ENCODE measurements at regions not wholly inside any gene's neighbourhood (a gene's known extent, or its start where the extent isn't known, plus 50 kb on each side); places are given as distances from the start of the nearest gene placed in this dataset.
"Not testable (repeated sequence)": the region's sequence is repeated elsewhere in the genome, so short reads cannot be mapped to it uniquely, and the experiment has no call there.

DNA sequence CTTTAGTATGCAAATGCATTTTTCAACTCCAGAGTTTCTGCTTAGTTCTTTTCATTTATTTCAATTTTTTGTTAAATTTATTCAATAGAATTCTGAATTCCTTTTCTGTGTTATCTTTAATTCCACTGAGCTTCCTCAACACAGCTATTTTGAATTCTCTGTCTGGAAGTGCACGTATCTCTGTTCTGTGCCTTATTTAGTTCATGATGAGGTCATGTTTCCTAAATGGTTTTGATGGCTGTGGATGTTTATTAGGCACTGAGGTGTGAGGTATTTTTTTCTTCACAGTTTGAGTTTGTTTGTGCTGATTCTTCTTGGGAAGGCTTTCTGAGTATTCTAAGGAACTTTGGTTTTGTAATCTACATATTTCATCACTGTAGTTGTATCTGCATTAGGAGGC, 2042.8 kb upstream of the RAG2 start:
- Mint-ChIP-seq H3K9me3 (peaks cover 14% of the 10 kb centered on the region), H3K4me3 (no peak overlapping the region), H3K27ac (no peak overlapping the region), H3K36me3 (ENCODE audit: low read depth) (no peaks in the 10 kb centered on the region), H3K27me3 (no peaks in the 10 kb centered on the region), H3K4me1 (no peaks in the 10 kb centered on the region)
- DNase-seq (no peak), ATAC-seq (no peak)

DNA sequence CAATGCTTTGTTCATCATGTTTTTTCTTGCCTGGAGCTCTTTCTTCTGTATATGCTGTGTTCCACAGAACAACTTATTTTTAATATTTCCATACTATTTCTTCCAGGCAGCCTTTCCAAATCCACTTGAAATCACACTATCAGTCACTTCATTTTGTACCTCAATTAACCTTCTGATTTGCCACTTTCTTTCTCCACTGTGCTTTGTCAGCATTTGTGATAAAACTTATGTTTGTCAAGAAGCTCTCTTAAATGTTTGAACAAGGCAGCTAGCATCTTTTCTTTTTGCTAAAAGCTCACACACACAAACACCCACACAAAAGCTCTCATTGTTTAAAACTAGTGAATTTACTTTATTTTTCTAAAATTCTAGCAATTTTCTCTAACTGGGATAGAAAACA, 2014.7 kb upstream of the RAG2 start:
- no peak overlapping the region for H3K27ac Mint-ChIP-seq
- DNase-seq: no peak
- no peaks in the 10 kb centered on the region for H3K36me3 Mint-ChIP-seq (ENCODE audit: low read depth)
- ATAC-seq: no peak
- no peaks in the 10 kb centered on the region for H3K27me3 Mint-ChIP-seq
- no peak overlapping the region for H3K4me3 Mint-ChIP-seq
- no peaks in the 10 kb centered on the region for H3K4me1 Mint-ChIP-seq
- peaks cover 14% of the 10 kb centered on the region for H3K9me3 Mint-ChIP-seq

DNA sequence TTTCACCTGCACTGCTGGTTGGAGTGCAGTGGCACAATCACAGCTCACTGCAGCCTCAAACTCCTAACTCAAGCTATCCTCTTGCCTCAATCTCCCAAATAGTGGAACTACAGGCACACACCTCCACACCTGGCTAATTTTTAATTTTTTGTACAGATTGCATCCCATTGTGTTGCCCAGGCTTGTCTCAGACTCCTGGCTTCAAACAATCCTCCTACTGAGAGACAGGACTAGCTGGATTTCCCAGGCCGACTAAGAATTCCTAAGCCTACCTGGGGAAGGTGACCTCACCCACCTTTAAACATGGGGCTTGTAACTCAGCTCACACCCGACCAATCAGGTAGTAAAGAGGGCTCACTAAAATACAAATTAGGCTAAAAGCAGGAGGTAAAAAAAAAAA, 2003.3 kb upstream of the RAG2 start:
- not testable (repeated sequence) for ATAC-seq; H3K9me3 Mint-ChIP-seq; H3K27me3 Mint-ChIP-seq; H3K4me1 Mint-ChIP-seq; H3K4me3 Mint-ChIP-seq; H3K27ac Mint-ChIP-seq; DNase-seq; H3K36me3 Mint-ChIP-seq (ENCODE audit: low read depth)

DNA sequence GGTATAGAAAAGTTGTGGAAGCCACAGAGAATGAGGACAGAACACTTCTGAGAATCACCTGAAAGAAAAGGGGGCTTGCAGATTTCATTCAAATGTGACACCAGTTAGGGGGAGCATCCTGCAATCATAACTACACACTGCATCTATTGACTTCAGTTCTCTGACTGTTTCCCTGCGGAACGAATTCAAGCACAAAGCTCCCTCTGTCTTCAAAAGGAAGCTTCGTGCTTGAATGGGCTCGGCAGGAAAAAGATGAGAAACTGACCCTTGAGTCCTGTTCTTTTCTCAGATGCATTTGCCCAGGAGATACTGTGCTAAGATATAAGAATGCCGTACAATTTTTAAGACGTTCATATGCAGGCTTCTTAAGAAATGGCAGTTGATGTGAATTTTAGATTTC, 2000.4 kb upstream of the RAG2 start:
- ATAC-seq (no peak), DNase-seq (no peak)
- peaks cover 5% of the 10 kb centered on the region for H3K9me3 Mint-ChIP-seq
- no peaks in the 10 kb centered on the region for H3K27me3 Mint-ChIP-seq
- no peak overlapping the region for H3K27ac Mint-ChIP-seq
- H3K4me1 Mint-ChIP-seq: no peaks in the 10 kb centered on the region
- H3K4me3 Mint-ChIP-seq: no peak overlapping the region
- no peaks in the 10 kb centered on the region for H3K36me3 Mint-ChIP-seq (ENCODE audit: low read depth)

DNA sequence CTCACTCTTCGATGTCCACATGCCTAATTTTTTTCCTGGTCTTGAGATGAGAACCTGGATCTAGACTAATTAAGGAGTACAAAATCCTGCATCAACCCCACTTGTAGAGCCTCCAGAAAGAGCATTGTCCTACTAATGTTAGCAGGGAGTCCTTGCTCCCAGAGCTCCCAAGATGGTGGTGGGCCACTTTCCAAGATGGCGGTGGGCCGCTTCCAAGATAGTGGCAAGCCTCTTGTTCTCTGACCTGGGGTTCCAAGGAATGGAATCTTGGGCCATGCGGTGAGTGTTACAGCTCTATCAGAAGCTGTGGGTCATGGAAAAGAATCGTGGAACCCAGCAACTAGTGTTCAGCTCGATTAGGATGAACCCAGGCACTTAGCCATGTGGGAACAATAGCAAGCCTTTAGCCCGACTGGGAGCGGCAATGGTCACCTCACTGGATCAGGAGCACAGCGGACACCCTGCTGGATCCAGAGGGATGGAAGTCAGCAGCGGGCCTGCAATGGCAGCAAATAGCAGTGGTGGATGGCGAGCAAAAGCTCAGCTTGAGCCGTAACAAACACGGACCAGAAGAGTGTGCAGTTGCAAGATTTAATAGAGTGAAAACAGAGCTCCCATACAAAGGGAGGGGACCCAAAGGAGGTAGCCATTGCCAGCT, 1997.5 kb upstream of the RAG2 start:
- ATAC-seq; H3K36me3 Mint-ChIP-seq (ENCODE audit: low read depth); H3K4me3 Mint-ChIP-seq; H3K4me1 Mint-ChIP-seq; H3K27ac Mint-ChIP-seq; DNase-seq; H3K9me3 Mint-ChIP-seq; H3K27me3 Mint-ChIP-seq: not testable (repeated sequence)

DNA sequence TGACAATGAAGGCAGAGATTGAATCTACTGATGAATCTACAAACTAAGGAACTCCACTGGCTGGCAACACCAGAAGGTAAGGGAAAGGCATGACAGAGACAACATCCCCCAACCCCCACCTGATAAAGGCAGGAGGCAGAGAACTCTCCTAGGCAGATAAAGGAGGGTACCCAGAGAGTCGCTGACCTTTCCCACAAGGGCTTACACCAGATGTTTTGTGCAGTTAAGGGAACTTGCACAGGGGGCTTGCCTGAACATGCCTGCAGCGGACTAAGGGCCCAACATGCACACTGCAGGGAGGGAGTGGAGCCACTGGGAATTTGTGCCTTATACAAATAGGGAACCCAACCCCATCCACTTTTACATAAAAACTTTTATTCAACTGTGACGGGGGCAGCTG, 1996.9 kb upstream of the RAG2 start:
- Mint-ChIP-seq H3K27ac (no peak overlapping the region), H3K4me1 (no peaks in the 10 kb centered on the region), H3K9me3 (no peaks in the 10 kb centered on the region), H3K27me3 (no peaks in the 10 kb centered on the region), H3K4me3 (no peak overlapping the region), H3K36me3 (ENCODE audit: low read depth) (no peaks in the 10 kb centered on the region)
- no peak for DNase-seq
- no peak for ATAC-seq

DNA sequence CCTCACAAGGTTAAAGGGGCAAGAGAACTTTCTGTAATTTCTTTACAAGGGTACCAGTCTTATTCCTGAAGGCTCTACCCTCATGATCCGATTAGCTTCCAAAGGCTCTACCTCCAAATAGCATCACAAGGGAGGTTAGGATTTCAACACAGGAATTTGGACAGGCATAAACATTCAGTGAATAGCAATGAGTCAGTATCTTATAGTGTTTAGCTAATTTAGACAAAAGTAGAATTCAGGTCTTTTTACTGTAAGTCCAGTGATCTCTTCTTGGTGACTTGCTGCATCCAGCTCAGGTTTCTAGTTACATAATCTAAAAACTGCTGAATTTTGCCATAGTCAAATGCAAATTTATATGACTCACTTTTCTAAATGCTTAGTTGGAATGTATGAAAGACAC, 1995.6 kb upstream of the RAG2 start:
- Mint-ChIP-seq H3K4me3 (no peak overlapping the region), H3K27ac (no peak overlapping the region), H3K9me3 (no peaks in the 10 kb centered on the region), H3K4me1 (no peaks in the 10 kb centered on the region), H3K27me3 (no peaks in the 10 kb centered on the region), H3K36me3 (ENCODE audit: low read depth) (no peaks in the 10 kb centered on the region)
- ATAC-seq (no peak), DNase-seq (no peak)

DNA sequence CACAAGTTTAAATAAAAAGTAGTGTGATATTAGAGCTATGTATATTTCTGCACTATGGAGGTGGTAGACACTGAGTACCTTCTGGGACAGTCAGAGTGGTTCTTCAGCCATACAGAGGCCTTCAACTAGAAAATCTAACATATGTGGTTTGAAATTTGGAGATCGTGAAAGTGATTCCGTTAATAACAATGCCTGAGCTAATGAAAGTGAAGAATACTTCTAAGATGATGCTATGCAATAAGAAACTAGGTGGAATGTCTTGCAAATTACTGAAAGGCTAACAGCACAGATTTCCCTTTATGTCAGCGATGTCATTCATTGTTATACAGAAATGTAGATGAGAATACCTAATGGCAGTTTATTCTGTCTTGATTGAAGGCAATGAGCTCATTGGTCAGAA, 1984.7 kb upstream of the RAG2 start:
- Mint-ChIP-seq H3K4me1 (no peaks in the 10 kb centered on the region), H3K27ac (no peak overlapping the region), H3K36me3 (ENCODE audit: low read depth) (no peaks in the 10 kb centered on the region), H3K27me3 (no peaks in the 10 kb centered on the region), H3K4me3 (no peak overlapping the region), H3K9me3 (peaks cover 17% of the 10 kb centered on the region)
- ATAC-seq (no peak), DNase-seq (no peak)

DNA sequence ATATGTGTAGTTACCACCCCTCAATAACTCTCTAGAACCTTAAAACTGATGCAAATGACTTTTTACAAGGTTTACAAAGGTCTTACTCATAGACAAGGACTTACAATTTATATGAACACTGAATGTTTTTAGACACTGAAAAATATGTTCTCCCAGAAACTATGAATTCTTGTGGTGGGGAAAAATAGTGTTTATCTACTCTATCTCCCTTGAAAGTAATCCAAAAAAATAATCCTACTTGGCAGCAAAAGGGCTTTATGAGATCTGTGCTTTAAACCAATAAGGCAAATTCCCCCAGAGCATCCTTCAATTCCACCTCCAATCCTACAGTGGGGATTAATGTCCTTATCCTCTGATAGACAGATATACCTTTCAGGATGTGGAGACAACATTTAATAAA, 1984.1 kb upstream of the RAG2 start:
- Mint-ChIP-seq H3K36me3 (ENCODE audit: low read depth) (no peaks in the 10 kb centered on the region), H3K4me3 (no peak overlapping the region), H3K27me3 (no peaks in the 10 kb centered on the region), H3K9me3 (peaks cover 23% of the 10 kb centered on the region), H3K27ac (no peak overlapping the region), H3K4me1 (no peaks in the 10 kb centered on the region)
- no peak for DNase-seq
- ATAC-seq: no peak

DNA sequence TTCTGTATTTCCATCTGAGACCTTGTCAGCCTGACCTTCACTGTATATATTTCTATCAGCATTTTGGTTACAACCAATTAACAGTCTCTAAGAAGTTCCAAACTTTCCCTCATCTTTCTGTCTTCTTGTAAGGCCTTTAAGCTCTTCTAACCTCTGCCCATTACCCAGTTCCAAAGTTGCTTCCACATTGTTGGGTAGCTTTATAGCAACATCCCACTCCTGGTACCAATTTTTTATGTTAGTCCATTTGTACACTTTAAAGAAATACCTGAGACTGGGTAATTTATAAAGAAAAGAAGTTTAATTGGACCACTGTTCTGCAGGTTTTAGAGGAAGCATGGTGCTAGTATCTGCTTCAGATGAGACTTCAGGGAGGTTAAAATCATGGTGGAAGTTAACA, 1979.7 kb upstream of the RAG2 start:
- H3K9me3 Mint-ChIP-seq: peaks cover 19% of the 10 kb centered on the region
- no peaks in the 10 kb centered on the region for H3K36me3 Mint-ChIP-seq (ENCODE audit: low read depth)
- no peaks in the 10 kb centered on the region for H3K4me1 Mint-ChIP-seq
- H3K4me3 Mint-ChIP-seq: no peak overlapping the region
- H3K27me3 Mint-ChIP-seq: no peaks in the 10 kb centered on the region
- no peak overlapping the region for H3K27ac Mint-ChIP-seq
- ATAC-seq (no peak), DNase-seq (no peak)

DNA sequence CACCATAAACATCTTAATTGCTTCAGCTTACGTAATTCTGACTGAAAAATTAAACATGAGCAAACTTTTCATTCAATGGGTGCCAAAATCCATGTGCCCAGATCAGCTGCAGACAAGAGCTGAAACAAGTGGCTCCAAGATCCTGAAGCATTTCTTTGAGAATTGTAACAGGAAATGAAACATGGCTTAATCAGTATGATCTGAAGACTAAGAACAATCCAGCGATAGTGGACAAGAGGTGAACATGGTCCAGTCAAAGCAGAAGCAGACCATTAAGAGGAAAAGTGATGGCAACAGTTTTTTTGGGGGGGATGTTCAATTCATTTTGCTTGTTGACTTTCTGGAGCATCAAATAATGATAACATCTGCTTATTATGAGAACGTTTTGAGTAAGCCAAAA, 1964.5 kb upstream of the RAG2 start:
- no peaks in the 10 kb centered on the region for H3K4me1 Mint-ChIP-seq
- H3K27me3 Mint-ChIP-seq: no peaks in the 10 kb centered on the region
- H3K4me3 Mint-ChIP-seq: no peak overlapping the region
- DNase-seq: no peak
- ATAC-seq: no peak
- no peaks in the 10 kb centered on the region for H3K9me3 Mint-ChIP-seq
- no peak overlapping the region for H3K27ac Mint-ChIP-seq
- no peaks in the 10 kb centered on the region for H3K36me3 Mint-ChIP-seq (ENCODE audit: low read depth)

DNA sequence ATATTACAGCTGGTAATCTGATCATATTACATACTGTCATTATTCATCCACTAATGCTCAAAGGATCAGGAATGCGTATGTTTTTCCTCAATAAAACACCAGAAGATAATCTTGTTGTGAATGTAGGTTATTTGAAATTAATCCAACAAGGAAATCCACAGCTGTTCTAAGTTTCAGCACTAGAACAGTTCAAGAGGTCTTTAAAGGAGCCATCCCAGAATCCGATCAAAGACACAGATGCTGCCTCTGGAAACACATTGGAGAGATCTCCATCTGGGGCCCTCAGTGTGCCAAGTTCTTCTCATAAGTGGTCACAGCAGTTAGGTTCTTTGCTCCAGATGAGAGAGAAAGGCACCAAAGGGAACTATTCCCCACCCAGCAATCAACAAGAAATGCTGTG, 1955.1 kb upstream of the RAG2 start:
- no peak for DNase-seq
- H3K27me3 Mint-ChIP-seq: no peaks in the 10 kb centered on the region
- H3K9me3 Mint-ChIP-seq: peaks cover 10% of the 10 kb centered on the region
- no peak overlapping the region for H3K4me3 Mint-ChIP-seq
- H3K4me1 Mint-ChIP-seq: no peaks in the 10 kb centered on the region
- no peaks in the 10 kb centered on the region for H3K36me3 Mint-ChIP-seq (ENCODE audit: low read depth)
- ATAC-seq: no peak
- H3K27ac Mint-ChIP-seq: no peak overlapping the region

DNA sequence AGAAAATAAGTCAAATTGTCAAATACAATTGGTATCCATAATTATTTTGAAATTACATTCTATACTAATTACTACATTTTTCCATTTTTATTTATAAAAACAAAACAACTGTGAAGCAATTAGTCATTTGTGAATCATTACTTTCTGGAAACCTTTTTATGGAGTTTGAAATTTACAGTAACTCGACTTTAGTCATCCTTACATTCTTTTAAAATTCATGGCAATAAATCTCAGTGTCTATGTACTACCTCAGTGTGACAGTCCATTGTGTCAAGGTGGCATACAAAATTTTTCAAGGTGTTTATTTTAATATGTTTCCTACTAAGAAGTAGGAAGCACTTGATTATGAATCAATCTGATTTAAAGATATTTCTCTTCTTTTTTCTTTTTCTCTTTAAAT, 1949.4 kb upstream of the RAG2 start:
- no peaks in the 10 kb centered on the region for H3K36me3 Mint-ChIP-seq (ENCODE audit: low read depth)
- no peak for ATAC-seq
- no peaks in the 10 kb centered on the region for H3K4me1 Mint-ChIP-seq
- DNase-seq: no peak
- peaks cover 10% of the 10 kb centered on the region for H3K9me3 Mint-ChIP-seq
- no peak overlapping the region for H3K4me3 Mint-ChIP-seq
- no peak overlapping the region for H3K27ac Mint-ChIP-seq
- no peaks in the 10 kb centered on the region for H3K27me3 Mint-ChIP-seq

DNA sequence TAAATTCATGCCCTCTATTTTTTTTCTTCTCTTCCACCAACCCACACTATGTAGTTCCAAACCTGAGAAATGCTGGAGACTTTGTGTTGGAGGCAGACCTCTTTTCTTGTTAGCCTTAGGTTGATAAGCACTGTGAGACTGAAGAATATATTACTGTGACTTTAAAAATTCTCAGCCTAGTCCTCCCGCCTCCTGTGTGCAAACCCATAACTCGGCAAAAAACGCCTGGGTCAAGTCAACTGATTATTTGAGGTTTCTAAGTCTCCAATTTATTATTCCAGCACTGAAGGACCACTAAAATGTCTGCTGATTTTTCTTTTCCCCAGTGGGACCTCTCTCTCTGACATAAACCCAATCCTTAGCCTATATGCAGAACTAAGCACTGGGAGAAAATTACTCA, 1946.0 kb upstream of the RAG2 start:
- no peak overlapping the region for H3K27ac Mint-ChIP-seq
- no peaks in the 10 kb centered on the region for H3K36me3 Mint-ChIP-seq (ENCODE audit: low read depth)
- H3K4me3 Mint-ChIP-seq: no peak overlapping the region
- no peaks in the 10 kb centered on the region for H3K4me1 Mint-ChIP-seq
- DNase-seq: no peak
- no peaks in the 10 kb centered on the region for H3K9me3 Mint-ChIP-seq
- no peaks in the 10 kb centered on the region for H3K27me3 Mint-ChIP-seq
- ATAC-seq: no peak

DNA sequence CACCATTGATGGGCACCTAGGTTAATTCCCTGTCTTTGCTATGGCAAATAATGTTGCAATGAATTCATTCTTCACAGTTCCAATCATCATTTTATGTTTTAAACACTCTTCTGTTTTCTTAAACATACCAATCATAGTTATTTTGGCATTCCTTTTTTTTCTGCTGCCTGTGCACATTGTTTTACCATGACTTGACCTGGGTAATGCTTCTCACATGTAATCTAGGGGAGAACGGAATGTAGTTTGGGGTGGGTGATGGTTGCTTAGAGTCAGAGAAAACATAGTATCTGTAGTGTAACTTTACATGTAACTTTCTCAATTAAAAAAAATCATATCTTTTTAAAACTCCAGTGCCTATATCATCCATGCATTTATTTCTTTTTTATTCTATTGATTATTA, 1945.3 kb upstream of the RAG2 start:
- H3K27ac Mint-ChIP-seq: no peak overlapping the region
- H3K36me3 Mint-ChIP-seq (ENCODE audit: low read depth): no peaks in the 10 kb centered on the region
- ATAC-seq (no peak), DNase-seq (no peak)
- no peaks in the 10 kb centered on the region for H3K27me3 Mint-ChIP-seq
- H3K9me3 Mint-ChIP-seq: no peaks in the 10 kb centered on the region
- no peaks in the 10 kb centered on the region for H3K4me1 Mint-ChIP-seq
- H3K4me3 Mint-ChIP-seq: no peak overlapping the region
